ENCODE measurements at regions not wholly inside any gene's neighbourhood (a gene's known extent, or its start where the extent isn't known, plus 50 kb on each side); places are given as distances from the start of the nearest gene placed in this dataset.

- H3K9me3 ChIP-seq, result peaks cover 6% of the 10 kb centered on the region
- DNase-seq (no peak), ATAC-seq (no peak)
- H3K36me3 ChIP-seq (ENCODE audit: insufficient read depth in 1 of 2, low read depth in 1 of 2), result no peaks in the 10 kb centered on the region
- 83 to 91% (median 86%) methylated on average over 6 of the region's 6 CpGs for WGBS, 3 donors
- no peaks in the 10 kb centered on the region for H3K27me3 ChIP-seq (ENCODE audit: insufficient read depth in 3 of 3, low read length in 2 of 3)
- no peaks in the 10 kb centered on the region for H3K4me1 ChIP-seq
- no peak overlapping the region for H3K27ac ChIP-seq
- intact Hi-C loops (cut with DNase I), result no loop called here
- H3K4me3 ChIP-seq, result no peak overlapping the region
- TF ChIP-seq CTCF (IDR thresholded peaks at IDR 0.05), result no peak
Observed at GRCh38 chr21:27693376-27693775, 726.5 kb upstream of the ADAMTS5 start.

GRCh38 chr21:27691516-27691915 is 724.6 kb upstream of the ADAMTS5 start:
- intact Hi-C loops (cut with DNase I), result no loop called here
- H3K36me3 ChIP-seq (ENCODE audit: insufficient read depth in 1 of 2, low read depth in 1 of 2), result no peaks in the 10 kb centered on the region
- DNase-seq (no peak), ATAC-seq (no peak)
- WGBS, 3 donors, result 0 to 76% (median 43%) methylated on average over 1 of the region's 1 CpG
- H3K27me3 ChIP-seq (ENCODE audit: insufficient read depth in 3 of 3, low read length in 2 of 3), result no peaks in the 10 kb centered on the region
- peaks cover 6% of the 10 kb centered on the region for H3K9me3 ChIP-seq
- H3K4me1 ChIP-seq, result no peaks in the 10 kb centered on the region
- no peak overlapping the region for H3K4me3 ChIP-seq
- no peak for TF ChIP-seq CTCF (IDR thresholded peaks at IDR 0.05)
- no peak overlapping the region for H3K27ac ChIP-seq

GRCh38 chr21:27691006-27691405 is 724.1 kb upstream of the ADAMTS5 start:
- WGBS, 3 donors, result 47 to 68% (median 59%) methylated on average over 1 of the region's 1 CpG
- intact Hi-C loops (cut with DNase I), result no loop called here

GRCh38 chr21:27690426-27690825 is 723.5 kb upstream of the ADAMTS5 start:
- DNase-seq (no peak), ATAC-seq (no peak)
- Histone ChIP-seq H3K36me3 (ENCODE audit: insufficient read depth in 1 of 2, low read depth in 1 of 2) (no peaks in the 10 kb centered on the region), H3K9me3 (peaks cover 6% of the 10 kb centered on the region), H3K27ac (no peak overlapping the region), H3K27me3 (ENCODE audit: insufficient read depth in 3 of 3, low read length in 2 of 3) (no peaks in the 10 kb centered on the region), H3K4me1 (no peaks in the 10 kb centered on the region), H3K4me3 (no peak overlapping the region)
- no peak for TF ChIP-seq CTCF (IDR thresholded peaks at IDR 0.05)
- intact Hi-C loops (cut with DNase I), result no loop called here
- WGBS, 3 donors, result 60 to 73% (median 68%) methylated on average over 4 of the region's 4 CpGs

More at GRCh38 chr21:27691006-27691405, 724.1 kb upstream of the ADAMTS5 start:
- H3K27me3 ChIP-seq (ENCODE audit: insufficient read depth in 3 of 3, low read length in 2 of 3), result no peaks in the 10 kb centered on the region
- H3K4me1 ChIP-seq, result no peaks in the 10 kb centered on the region
- DNase-seq (no peak), ATAC-seq (no peak)
- H3K36me3 ChIP-seq (ENCODE audit: insufficient read depth in 1 of 2, low read depth in 1 of 2), result no peaks in the 10 kb centered on the region
- no peak overlapping the region for H3K27ac ChIP-seq
- no peak for TF ChIP-seq CTCF (IDR thresholded peaks at IDR 0.05)
- H3K4me3 ChIP-seq, result no peak overlapping the region
- H3K9me3 ChIP-seq, result peaks cover 6% of the 10 kb centered on the region

GRCh38 chr21:27688773-27689172 is 721.9 kb upstream of the ADAMTS5 start:
- no peak for TF ChIP-seq CTCF (IDR thresholded peaks at IDR 0.05)
- intact Hi-C loops (cut with DNase I), result no loop called here
- no peak for ATAC-seq

More at GRCh38 chr21:27688773-27689172, 721.9 kb upstream of the ADAMTS5 start:
- H3K9me3 ChIP-seq, result peaks cover 6% of the 10 kb centered on the region
- no peaks in the 10 kb centered on the region for H3K27me3 ChIP-seq (ENCODE audit: insufficient read depth in 3 of 3, low read length in 2 of 3)
- no peaks in the 10 kb centered on the region for H3K4me1 ChIP-seq
- no peak overlapping the region for H3K27ac ChIP-seq
- no peaks in the 10 kb centered on the region for H3K36me3 ChIP-seq (ENCODE audit: insufficient read depth in 1 of 2, low read depth in 1 of 2)
- DNase-seq, result no peak
- no peak overlapping the region for H3K4me3 ChIP-seq

All from psoas muscle (tissue), 7 donors.